Smooth muscle cell (in vitro differentiated cells): ENCODE measurements at regions not wholly inside any gene's neighbourhood (a gene's known extent, or its start where the extent isn't known, plus 50 kb on each side); places are given as distances from the start of the nearest gene placed in this dataset.

Experiments
- DNase-seq: peaks from one replicate; lab custom pipeline; 2025; ENCODE audit not compliant: unreplicated experiment; lab: John Stamatoyannopoulos, UW
- H2AFZ ChIP-seq: fragments of 200-600 bp; sonication (generic); 2 replicates; pipeline ENCODE4 v1.6.0; 2016; ENCODE audit warnings: antibody characterized with exemption, low read depth, mild to moderate bottlenecking
- H3F3A ChIP-seq: fragments of 200-600 bp; sonication (generic); 2 replicates; pipeline ENCODE4 v1.6.0; 2017; ENCODE audit warnings: antibody characterized with exemption, low read depth
- H3K27ac ChIP-seq: fragments of 200-600 bp; sonication (generic); 2 replicates; pipeline ENCODE4 v1.5.1; 2016; ENCODE audit warnings: low read depth, mild to moderate bottlenecking
- H3K27me3 ChIP-seq: fragments of 200-600 bp; sonication (generic); 2 replicates; pipeline ENCODE4 v1.6.1; 2016; ENCODE audit warnings: low read depth, mild to moderate bottlenecking
- H3K36me3 ChIP-seq: fragments of 200-600 bp; sonication (generic); 2 replicates; pipeline ENCODE4 v1.5.1; 2016; ENCODE audit warnings: low read depth
- H3K4me1 ChIP-seq: fragments of 200-600 bp; sonication (generic); 2 replicates; pipeline ENCODE4 v1.5.1; 2016; ENCODE audit warnings: low read depth
- H3K4me2 ChIP-seq: fragments of 200-600 bp; sonication (generic); 2 replicates; pipeline ENCODE4 v1.6.0; 2016; ENCODE audit warnings: mild to moderate bottlenecking
- H3K4me3 ChIP-seq: fragments of 200-600 bp; sonication (generic); 2 replicates; pipeline ENCODE4 v1.5.1; 2016; ENCODE audit warnings: mild to moderate bottlenecking
- H3K79me2 ChIP-seq: fragments of 200-600 bp; sonication (generic); 2 replicates; pipeline ENCODE4 v1.6.0; 2016; ENCODE audit warnings: low read depth, mild to moderate bottlenecking
- H3K9ac ChIP-seq: fragments of 200-600 bp; sonication (generic); 2 replicates; pipeline ENCODE4 v1.6.0; 2016; ENCODE audit warnings: low read depth
- H3K9me3 ChIP-seq: fragments of 200-600 bp; sonication (generic); replicated peaks from 2 replicates; pipeline ENCODE4 v1.5.1; 2016; ENCODE audit warnings: low read depth
- H4K20me1 ChIP-seq: fragments of 200-600 bp; sonication (generic); 2 replicates; pipeline ENCODE4 v1.6.0; 2016; ENCODE audit warnings: low read depth
- WGBS: methylation state at CpG from one replicate; pipeline ENCODE4 v1.1.7; 2016; ENCODE audit warnings: low lambda C conversion rate; 5-methylcytosine and 5-hydroxymethylcytosine counted together
- TF ChIP-seq, protein P1 (sequence below): fragments of 200-600 bp; sonication (generic); IDR thresholded peaks from 2 replicates; pipeline ENCODE4 v1.5.1; 2017; ENCODE audit warnings: borderline replicate concordance, mild to moderate bottlenecking, antibody characterized with exemption; ENCODE audit not compliant: insufficient read depth, poor library complexity, severe bottlenecking

DNA sequence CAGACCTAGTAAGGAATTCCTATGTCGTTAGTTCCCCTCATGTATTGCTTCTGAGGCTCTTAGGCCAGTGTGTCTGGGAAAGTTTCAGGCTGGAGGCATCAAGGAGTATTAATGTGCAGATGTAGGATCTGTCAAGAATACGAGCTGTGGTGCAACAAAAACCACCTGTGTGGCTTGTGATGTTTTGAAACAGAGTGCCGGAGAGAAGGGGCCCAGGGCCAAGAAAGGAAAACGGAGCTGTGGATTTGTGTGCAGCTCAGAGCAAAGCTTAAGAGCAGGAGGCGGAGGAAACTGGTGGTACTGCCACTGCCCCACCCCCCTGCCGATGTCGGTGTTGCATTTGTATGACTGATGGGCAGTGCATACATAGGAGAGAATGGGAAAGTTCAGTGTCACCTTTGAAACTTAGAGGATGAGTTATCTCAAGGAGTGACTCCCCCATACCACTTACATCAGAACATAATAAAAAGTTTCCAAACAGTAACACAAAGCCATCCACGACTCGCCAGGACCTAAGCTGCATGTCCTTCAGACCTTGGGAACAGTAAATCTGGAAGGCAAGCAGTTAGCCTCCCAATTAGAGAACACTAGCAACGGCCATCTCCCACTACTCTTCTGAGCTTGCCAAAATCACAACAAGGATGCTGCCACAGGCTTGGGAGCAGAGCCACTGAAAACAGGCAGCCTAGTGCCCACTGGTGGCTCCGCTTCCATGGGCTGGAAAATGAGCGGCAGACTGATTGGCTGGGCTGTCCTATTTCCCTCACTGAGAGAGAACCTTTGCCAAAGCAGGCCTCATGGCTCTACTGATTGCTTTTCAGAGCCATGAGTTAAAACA, 152.7 kb upstream of the NT5C1B start:
- Histone ChIP-seq H3K4me2 (no peak overlapping the region), H3K36me3 (no peaks in the 10 kb centered on the region), H3K9ac (no peak overlapping the region), H2AFZ (no peak overlapping the region), H3K79me2 (no peaks in the 10 kb centered on the region), H4K20me1 (no peaks in the 10 kb centered on the region), H3K4me1 (no peaks in the 10 kb centered on the region), H3K9me3 (no peaks in the 10 kb centered on the region), H3K27me3 (no peaks in the 10 kb centered on the region), H3K4me3 (no peak overlapping the region), H3F3A (no peaks in the 10 kb centered on the region), H3K27ac (no peak overlapping the region)
- TF ChIP-seq, protein P1, sequence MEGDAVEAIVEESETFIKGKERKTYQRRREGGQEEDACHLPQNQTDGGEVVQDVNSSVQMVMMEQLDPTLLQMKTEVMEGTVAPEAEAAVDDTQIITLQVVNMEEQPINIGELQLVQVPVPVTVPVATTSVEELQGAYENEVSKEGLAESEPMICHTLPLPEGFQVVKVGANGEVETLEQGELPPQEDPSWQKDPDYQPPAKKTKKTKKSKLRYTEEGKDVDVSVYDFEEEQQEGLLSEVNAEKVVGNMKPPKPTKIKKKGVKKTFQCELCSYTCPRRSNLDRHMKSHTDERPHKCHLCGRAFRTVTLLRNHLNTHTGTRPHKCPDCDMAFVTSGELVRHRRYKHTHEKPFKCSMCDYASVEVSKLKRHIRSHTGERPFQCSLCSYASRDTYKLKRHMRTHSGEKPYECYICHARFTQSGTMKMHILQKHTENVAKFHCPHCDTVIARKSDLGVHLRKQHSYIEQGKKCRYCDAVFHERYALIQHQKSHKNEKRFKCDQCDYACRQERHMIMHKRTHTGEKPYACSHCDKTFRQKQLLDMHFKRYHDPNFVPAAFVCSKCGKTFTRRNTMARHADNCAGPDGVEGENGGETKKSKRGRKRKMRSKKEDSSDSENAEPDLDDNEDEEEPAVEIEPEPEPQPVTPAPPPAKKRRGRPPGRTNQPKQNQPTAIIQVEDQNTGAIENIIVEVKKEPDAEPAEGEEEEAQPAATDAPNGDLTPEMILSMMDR = no peak
- DNase-seq = no peak
- 72% methylated on average over 12 of the region's 12 CpGs for WGBS

DNA sequence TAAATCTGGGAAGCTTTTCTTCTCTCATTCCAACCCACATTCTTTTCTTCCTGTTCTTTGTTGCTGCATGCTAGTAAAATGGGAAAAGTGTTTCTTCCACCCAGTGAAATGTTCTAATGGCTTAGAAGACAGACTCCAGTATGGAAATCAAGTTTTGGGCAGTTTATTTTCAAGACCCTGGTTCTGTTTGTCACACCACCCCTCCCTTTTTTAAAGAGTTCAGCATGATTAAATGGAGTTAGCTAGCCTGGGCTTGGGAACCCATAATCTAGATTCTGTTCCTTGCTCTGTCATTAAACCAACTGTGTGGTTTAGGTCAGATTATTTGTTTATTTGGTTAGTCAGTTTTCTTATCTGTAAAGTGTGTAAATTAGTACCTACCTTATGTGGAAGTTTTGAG, 151.8 kb upstream of the NT5C1B start:
- Histone ChIP-seq H3F3A (no peaks in the 10 kb centered on the region), H3K27ac (no peak overlapping the region), H3K9ac (no peak overlapping the region), H3K36me3 (no peaks in the 10 kb centered on the region), H3K79me2 (no peaks in the 10 kb centered on the region), H3K27me3 (no peaks in the 10 kb centered on the region), H4K20me1 (no peaks in the 10 kb centered on the region), H3K9me3 (no peaks in the 10 kb centered on the region), H3K4me2 (no peak overlapping the region), H3K4me1 (no peaks in the 10 kb centered on the region), H3K4me3 (no peak overlapping the region), H2AFZ (no peak overlapping the region)
- TF ChIP-seq, protein P1 = no peak
- DNase-seq = no peak

DNA sequence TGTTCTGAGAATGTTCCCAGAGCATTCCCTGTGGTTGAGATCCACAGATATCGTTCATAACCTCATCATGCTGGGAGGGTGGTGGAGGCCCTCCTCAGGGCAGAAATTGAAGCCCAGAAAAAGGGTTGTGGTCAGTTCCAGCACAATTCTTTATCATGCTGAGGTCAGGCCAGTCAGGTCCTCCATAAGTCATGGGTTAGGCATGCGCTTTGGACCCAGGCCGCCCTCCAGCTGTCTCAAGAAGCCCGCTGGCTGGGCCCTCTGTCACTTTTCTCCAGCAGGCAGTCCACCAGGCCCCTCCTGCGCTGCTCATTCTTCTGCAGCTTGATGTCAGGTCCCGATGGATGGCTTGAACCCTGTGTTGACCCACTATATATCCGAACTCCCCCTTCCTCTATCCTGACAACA, 151.1 kb upstream of the NT5C1B start:
- 80% methylated on average over 7 of the region's 7 CpGs for WGBS
- Histone ChIP-seq H3K27ac (no peak overlapping the region), H3K4me2 (no peak overlapping the region)

More for the DNA sequence above, 151.1 kb upstream of the NT5C1B start:
- H3K4me3 ChIP-seq = no peak overlapping the region
- no peak for DNase-seq
- H3K36me3 ChIP-seq = no peaks in the 10 kb centered on the region
- no peaks in the 10 kb centered on the region for H3K4me1 ChIP-seq
- TF ChIP-seq, protein P1 = no peak
- H3K79me2 ChIP-seq = no peaks in the 10 kb centered on the region
- no peak overlapping the region for H2AFZ ChIP-seq
- H3F3A ChIP-seq = no peaks in the 10 kb centered on the region
- H3K27me3 ChIP-seq = no peaks in the 10 kb centered on the region
- H3K9me3 ChIP-seq = no peaks in the 10 kb centered on the region
- H4K20me1 ChIP-seq = no peaks in the 10 kb centered on the region
- no peak overlapping the region for H3K9ac ChIP-seq
